Memory B cell (primary cell): ENCODE measurements at regions not wholly inside any gene's neighbourhood (a gene's known extent, or its start where the extent isn't known, plus 50 kb on each side); places are given as distances from the start of the nearest gene placed in this dataset.

Experiments used
- ATAC-seq: fragments of 150-1000 bp; cut with Tn5 transposase; 2 replicates; pipeline ENCODE4 v1.10.0; 2021; ENCODE audit warnings: low read depth, mild to moderate bottlenecking, moderate library complexity
- DNase-seq, 2 donors: peaks; one replicate each; pipeline ENCODE4 v3.0.0; 2022; ENCODE audit warnings: low spot score in 2 of 2
- H3K27ac Mint-ChIP-seq: one replicate; pipeline ENCODE4 v1.8.0; 2022; ENCODE audit warnings: mild to moderate bottlenecking, moderate library complexity, mixed read lengths
- H3K27me3 Mint-ChIP-seq: one replicate; pipeline ENCODE4 v1.8.0; 2022; ENCODE audit warnings: mixed read lengths
- H3K36me3 Mint-ChIP-seq: one replicate; pipeline ENCODE4 v1.8.0; 2022; ENCODE audit warnings: mild to moderate bottlenecking, mixed read lengths
- H3K4me1 Mint-ChIP-seq: one replicate; pipeline ENCODE4 v1.8.0; 2022; ENCODE audit warnings: mixed read lengths
- H3K4me3 Mint-ChIP-seq: one replicate; pipeline ENCODE4 v1.8.0; 2022; ENCODE audit warnings: mild to moderate bottlenecking, moderate library complexity, mixed read lengths
- H3K9me3 Mint-ChIP-seq: one replicate; pipeline ENCODE4 v1.8.0; 2022; ENCODE audit warnings: mixed read lengths

- peaks cover 26% of the 10 kb centered on the region for H3K27me3 Mint-ChIP-seq
- ATAC-seq: no peak
- DNase-seq: no peak
- no peaks in the 10 kb centered on the region for H3K36me3 Mint-ChIP-seq
- H3K9me3 Mint-ChIP-seq: no peaks in the 10 kb centered on the region
- H3K4me1 Mint-ChIP-seq: peaks cover 15% of the 10 kb centered on the region
- no peak overlapping the region for H3K4me3 Mint-ChIP-seq
- H3K27ac Mint-ChIP-seq: no peak overlapping the region
These were observed 65.4 kb downstream of the UBIAD1 start for GRCh38 chr1:11338284-11338924.

- no peak for ATAC-seq
- H3K4me3 Mint-ChIP-seq: no peak overlapping the region
- no peaks in the 10 kb centered on the region for H3K9me3 Mint-ChIP-seq
- H3K27me3 Mint-ChIP-seq: peaks cover 26% of the 10 kb centered on the region
- H3K27ac Mint-ChIP-seq: no peak overlapping the region
- no peak for DNase-seq
- H3K36me3 Mint-ChIP-seq: no peaks in the 10 kb centered on the region
- H3K4me1 Mint-ChIP-seq: peaks cover 15% of the 10 kb centered on the region
These were observed 66.6 kb downstream of the UBIAD1 start for GRCh38 chr1:11339346-11340232.

GRCh38 chr1:11340233-11340632, 67.2 kb downstream of the UBIAD1 start:
- no peaks in the 10 kb centered on the region for H3K36me3 Mint-ChIP-seq
- H3K27me3 Mint-ChIP-seq: peaks cover 26% of the 10 kb centered on the region
- H3K4me1 Mint-ChIP-seq: peaks cover 12% of the 10 kb centered on the region
- H3K27ac Mint-ChIP-seq: no peak overlapping the region
- H3K4me3 Mint-ChIP-seq: no peak overlapping the region
- ATAC-seq: no peak
- H3K9me3 Mint-ChIP-seq: no peaks in the 10 kb centered on the region
- DNase-seq: no peak

DNA sequence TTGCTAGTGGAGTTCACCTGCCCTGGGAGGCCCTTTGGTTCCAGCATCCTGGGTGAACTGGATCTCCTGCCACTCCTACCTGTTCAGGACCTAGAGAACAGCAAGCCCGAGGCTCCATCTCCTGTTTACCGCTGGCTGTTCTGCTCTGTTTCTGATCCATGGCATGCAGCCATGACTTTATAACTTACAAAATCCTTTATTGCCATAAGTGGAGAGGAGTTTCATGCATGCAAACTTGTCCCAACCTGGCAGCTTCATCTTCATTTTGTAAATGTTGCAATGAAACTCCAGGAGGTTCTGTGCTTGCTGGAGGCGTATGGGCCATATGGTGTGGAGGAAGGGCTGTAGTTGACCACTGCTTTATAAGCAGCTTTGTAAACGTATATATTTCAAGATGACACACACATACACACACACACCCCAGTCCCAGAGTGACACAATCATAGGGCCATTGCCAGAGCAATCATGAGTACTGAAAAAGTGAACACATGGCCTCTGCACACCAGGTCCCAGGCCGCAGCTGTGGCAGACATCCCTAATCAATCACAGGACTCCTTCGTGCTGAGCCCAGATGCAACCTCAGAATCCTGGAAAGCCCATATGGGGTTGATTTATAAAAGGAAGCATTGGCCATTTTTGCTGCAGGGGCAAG, 69.0 kb downstream of the UBIAD1 start:
- no peaks in the 10 kb centered on the region for H3K36me3 Mint-ChIP-seq
- H3K4me1 Mint-ChIP-seq: peaks cover 4% of the 10 kb centered on the region
- H3K27ac Mint-ChIP-seq: no peak overlapping the region
- ATAC-seq: no peak
- peaks cover 28% of the 10 kb centered on the region for H3K27me3 Mint-ChIP-seq
- no peak overlapping the region for H3K4me3 Mint-ChIP-seq
- no peak for DNase-seq
- no peaks in the 10 kb centered on the region for H3K9me3 Mint-ChIP-seq

DNA sequence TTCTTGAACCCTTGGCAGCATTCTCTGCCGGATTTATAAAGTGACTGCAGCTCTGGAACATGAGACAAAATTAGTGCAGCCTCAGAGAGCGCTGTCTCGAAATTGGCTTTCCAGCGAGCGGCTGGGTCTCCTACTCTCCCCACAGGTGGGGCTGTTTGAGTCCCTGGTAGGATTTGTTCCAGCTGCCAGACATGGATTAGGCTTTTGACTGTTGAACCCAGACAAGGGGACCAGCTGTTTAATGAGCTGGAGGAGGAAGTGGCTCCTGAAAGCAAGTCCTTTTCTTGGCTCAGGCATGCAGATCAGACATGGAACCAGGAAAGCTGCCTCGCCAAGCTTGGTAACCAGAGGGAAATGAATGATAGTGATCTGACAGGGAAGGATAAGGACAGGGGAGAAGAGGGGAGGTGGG, 69.6 kb downstream of the UBIAD1 start:
- H3K4me3 Mint-ChIP-seq: no peak overlapping the region
- no peaks in the 10 kb centered on the region for H3K9me3 Mint-ChIP-seq
- no peaks in the 10 kb centered on the region for H3K36me3 Mint-ChIP-seq
- H3K27me3 Mint-ChIP-seq: peaks cover 31% of the 10 kb centered on the region
- ATAC-seq (no peak), DNase-seq (no peak)
- H3K4me1 Mint-ChIP-seq: peaks cover 3% of the 10 kb centered on the region
- H3K27ac Mint-ChIP-seq: no peak overlapping the region

DNA sequence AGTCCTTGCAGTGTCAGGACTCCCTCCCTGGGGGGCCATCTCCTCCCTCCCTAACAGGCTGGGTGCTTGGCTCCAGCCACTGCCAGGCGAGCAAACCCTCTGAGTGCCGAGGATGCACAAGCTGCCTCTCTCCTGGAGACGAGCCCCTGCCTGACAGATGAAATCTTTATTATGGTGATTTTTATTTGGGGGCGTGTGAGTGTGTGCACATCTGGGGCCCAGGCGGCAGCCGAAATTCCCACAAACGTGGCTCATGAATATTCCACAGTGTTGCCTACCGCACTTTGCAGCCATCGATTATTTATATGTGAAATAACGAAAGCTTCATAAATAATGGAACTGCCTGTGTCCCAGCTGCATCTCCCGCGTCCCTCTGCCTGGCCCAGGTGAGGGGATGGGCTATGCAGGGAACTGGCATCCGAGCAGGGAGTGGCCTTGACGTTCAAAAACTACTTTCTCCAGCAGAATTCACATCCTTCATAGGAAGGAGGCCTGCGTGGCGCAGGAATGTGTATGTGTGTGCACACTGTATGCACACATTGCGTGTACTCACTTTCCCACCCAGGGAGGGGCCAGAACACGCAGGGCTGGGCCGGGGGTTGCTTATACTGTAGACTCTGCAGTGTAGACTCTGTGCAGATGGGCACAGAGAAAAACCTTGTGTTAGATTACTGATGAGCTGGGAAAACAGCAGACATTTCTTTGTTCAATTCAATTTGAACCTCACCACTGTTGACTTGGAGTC, 73.1 kb downstream of the UBIAD1 start:
- Mint-ChIP-seq H3K4me3 (no peak overlapping the region), H3K36me3 (peaks cover 6% of the 10 kb centered on the region), H3K4me1 (peaks cover 3% of the 10 kb centered on the region), H3K27me3 (peaks cover 27% of the 10 kb centered on the region), H3K9me3 (no peaks in the 10 kb centered on the region), H3K27ac (no peak overlapping the region)
- no peak for DNase-seq
- ATAC-seq: no peak

- peaks cover 6% of the 10 kb centered on the region for H3K36me3 Mint-ChIP-seq
- H3K9me3 Mint-ChIP-seq: peaks cover 3% of the 10 kb centered on the region
- DNase-seq (no peak), ATAC-seq (no peak)
- peaks cover 9% of the 10 kb centered on the region for H3K4me1 Mint-ChIP-seq
- no peak overlapping the region for H3K27ac Mint-ChIP-seq
- H3K27me3 Mint-ChIP-seq: peaks cover 33% of the 10 kb centered on the region
- H3K4me3 Mint-ChIP-seq: no peak overlapping the region
These were observed 77.3 kb downstream of the UBIAD1 start for GRCh38 chr1:11350265-11350664.

DNA sequence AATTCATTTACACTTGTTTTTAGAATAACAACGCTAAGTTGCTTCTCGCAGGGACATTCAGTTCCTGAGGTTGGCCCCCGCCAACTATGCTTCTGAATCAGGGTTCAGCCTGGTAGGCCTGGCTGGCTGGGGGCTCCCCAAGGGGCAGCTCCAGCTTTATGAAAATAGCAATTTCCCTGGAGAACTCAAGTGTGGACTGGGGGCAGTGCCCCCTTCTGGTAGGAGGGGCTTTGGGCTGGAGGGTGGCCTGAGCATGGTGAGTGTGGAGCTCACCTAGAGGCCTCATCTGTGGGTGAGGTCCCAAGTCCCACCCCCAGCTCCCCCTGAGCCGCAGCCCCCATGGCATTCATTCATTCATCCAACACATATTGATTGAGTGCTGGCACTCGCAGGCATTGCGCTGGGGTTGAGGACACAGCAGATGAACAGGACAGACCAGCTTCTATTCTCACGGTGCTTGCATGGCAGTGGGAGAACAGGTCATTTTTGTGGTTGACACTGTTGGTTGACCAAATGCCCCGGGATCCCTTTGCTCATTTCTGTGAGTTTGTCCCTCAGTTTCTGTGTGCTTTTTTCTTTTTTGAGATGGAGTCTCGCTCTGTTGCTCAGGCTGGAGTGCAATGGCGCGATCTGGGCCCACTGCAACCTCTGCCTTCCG, 79.2 kb downstream of the UBIAD1 start:
- H3K27me3 Mint-ChIP-seq: peaks cover 36% of the 10 kb centered on the region
- H3K4me3 Mint-ChIP-seq: no peak overlapping the region
- H3K9me3 Mint-ChIP-seq: peaks cover 3% of the 10 kb centered on the region
- ATAC-seq (no peak), DNase-seq (no peak)
- H3K27ac Mint-ChIP-seq: no peak overlapping the region
- H3K4me1 Mint-ChIP-seq: peaks cover 9% of the 10 kb centered on the region
- peaks cover 6% of the 10 kb centered on the region for H3K36me3 Mint-ChIP-seq

- H3K4me3 Mint-ChIP-seq: no peak overlapping the region
- ATAC-seq (no peak), DNase-seq (no peak)
- no peak overlapping the region for H3K27ac Mint-ChIP-seq
- peaks cover 3% of the 10 kb centered on the region for H3K9me3 Mint-ChIP-seq
- peaks cover 40% of the 10 kb centered on the region for H3K27me3 Mint-ChIP-seq
- peaks cover 6% of the 10 kb centered on the region for H3K36me3 Mint-ChIP-seq
- peaks cover 9% of the 10 kb centered on the region for H3K4me1 Mint-ChIP-seq
These were observed 80.1 kb downstream of the UBIAD1 start for GRCh38 chr1:11352816-11353799.

DNA sequence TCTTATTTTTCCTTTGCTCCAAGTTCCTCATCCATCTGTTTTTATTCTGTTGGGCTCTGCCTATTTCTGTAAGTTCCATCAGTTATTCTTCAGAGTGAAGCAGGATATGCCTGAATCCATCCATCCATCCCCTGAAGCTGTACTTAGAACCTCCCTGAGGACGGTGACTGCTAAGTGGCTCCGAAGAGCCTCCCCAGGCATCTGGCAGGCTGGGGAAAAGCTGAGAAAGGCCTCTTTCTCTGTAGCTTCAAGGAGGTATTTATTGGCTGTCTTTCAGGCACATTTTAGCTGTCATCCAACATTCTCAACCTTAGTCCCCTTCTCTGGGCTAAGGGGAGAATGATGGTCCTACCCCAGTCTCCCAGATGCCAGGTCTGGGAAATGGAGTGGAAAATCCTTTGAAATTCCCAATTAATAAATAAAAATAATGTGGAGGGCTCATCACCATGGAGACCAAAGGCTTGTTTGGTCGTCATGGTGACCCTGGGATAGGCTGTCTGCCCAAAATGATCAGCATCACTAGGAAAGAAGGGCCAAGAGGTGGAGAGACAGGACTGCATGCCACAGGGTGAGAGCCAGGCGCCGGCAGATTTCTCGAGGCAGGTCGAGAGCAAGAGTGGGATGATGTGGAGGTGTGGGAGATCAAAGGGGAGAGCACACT, 82.0 kb downstream of the UBIAD1 start:
- Mint-ChIP-seq H3K27me3 (peaks cover 42% of the 10 kb centered on the region), H3K9me3 (peaks cover 3% of the 10 kb centered on the region), H3K4me3 (no peak overlapping the region), H3K27ac (no peak overlapping the region), H3K4me1 (peaks cover 9% of the 10 kb centered on the region), H3K36me3 (peaks cover 1% of the 10 kb centered on the region)
- DNase-seq (no peak), ATAC-seq (no peak)

DNA sequence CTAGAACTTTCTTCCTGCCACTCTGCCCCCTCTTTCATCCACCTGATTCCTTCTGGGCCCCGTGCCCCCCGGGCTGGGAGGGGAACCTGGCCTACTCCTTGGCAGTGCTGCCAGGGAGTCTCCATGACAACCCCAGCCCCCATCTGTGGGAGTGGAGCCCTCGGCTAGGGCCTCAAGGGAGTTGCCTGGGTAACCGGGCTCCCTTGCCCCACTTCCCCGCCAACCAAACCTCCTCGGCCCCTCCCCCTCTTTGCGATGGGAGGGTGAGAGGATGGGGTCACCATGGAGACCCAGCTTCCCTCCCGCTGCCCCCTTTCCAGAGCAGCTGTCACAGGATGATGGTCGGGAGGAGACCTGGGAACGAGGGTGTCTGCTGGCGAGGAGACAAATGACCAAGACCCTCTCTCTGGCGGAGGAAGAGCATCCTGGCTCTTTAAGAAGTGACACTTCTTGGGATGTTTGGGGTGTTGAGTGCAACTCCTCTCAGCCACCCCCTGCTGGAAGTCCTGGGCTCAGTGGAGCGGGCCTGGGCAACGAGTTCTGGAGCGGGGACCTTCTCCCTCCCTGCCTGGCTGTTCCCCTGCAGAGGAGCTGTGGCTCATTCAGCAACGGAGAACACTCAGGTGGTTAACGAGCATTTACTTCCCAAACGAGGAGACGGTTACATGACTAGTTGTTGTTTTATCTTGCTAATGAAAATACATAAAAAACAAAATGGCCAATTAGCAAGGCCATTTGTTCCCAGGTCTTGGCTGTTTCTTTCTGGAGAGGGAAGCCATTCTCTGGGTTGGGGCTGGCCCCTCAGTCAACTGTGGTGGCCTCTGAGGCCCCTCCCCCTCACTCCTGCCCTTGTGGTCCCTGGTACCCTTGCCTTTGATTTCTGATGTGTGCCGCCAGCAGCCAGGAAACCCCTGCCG, 82.8 kb downstream of the UBIAD1 start:
- DNase-seq (no peak), ATAC-seq (no peak)
- Mint-ChIP-seq H3K27me3 (peaks cover 39% of the 10 kb centered on the region), H3K36me3 (no peaks in the 10 kb centered on the region), H3K9me3 (peaks cover 3% of the 10 kb centered on the region), H3K27ac (no peak overlapping the region), H3K4me1 (peaks cover 6% of the 10 kb centered on the region), H3K4me3 (no peak overlapping the region)
